ENCODE measurements at regions not wholly inside any gene's neighbourhood (a gene's known extent, or its start where the extent isn't known, plus 50 kb on each side); places are given as distances from the start of the nearest gene placed in this dataset.
"Not testable (repeated sequence)": the region's sequence is repeated elsewhere in the genome, so short reads cannot be mapped to it uniquely, and the experiment has no call there.

DNA sequence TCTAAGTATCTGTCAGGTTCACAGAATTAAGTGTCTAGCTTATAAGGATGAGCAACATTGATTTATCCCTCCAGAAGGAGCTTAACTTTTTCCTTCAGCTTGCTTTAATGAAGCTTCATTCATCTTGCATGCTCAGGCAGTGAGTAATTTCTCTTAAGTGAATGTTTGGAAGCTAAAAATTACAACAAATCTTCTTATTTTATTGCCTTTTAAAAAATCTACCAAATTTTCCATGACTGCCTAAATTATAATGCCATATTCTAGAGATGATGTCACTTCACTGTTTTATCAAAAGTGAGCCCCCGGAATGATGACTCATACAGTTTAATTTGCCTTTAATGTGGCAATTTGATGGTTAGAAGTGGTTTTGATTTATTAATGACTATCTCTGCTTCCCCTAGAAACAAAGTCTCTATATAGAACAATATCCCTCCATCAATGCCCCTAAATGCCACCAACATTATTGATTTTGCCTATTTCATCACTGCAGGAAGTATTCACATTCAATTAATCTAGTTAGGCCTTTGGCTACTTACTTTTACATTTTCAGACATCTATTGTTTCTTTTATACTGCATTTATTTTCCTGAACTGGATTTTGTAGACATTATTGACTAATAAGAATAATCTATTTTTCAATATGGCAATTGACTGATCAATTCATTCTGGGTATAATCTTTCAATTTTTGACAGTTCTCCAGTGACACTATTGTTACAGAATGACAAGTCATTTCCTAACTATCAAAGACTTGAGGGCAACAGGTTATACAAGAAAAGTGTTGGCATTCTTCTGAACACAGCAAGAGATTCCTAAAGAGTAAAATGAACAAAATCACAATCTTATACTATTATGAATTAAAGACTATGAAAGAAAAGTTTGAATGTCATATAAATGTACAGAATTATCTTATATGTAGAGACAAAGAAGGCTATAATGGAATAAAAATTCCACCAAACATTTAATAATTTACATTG lies 139.3 kb upstream of the ODAD2 start:
- no peak for DNase-seq (ENCODE audit: low read depth in 4 of 4, low spot score in 2 of 4)

DNA sequence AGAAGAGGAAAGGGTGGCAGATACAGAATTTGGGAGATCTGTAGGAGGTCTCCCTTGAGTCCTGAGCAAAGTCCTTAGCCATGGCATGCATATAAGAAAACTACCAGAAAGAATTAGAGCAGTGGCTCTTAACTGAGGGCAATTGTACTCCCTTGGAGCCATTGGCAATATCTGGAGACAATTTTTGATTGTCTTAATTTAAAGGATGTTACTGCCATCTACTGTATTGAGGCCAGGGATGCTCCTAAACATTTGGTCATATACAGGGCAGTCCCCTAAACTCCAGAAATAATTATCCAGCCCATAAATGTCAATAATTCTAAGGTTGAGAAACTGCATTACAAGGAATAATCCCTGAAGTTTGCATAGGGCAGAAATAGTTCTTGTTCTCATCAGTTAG lies 136.4 kb upstream of the ODAD2 start:
- DNase-seq (ENCODE audit: low read depth in 4 of 4, low spot score in 2 of 4), result no peak

DNA sequence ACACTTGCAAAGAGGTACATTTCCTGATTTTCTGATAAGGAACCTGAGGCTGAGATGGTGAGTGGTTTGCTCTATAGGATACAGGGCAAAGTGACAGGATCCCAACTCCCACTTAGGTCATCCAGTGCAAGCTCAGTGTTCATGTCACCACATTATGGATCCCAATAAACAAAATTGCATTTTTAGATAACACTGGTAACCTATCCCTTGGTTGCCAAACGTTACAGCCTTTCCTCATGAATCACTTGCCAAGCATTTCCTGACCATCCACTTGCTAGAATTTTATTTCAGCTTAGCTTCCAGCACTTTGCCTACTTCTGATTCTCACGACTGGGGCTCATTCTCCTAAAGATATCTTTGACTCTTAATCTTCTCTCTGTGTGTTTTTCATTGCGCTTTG lies 131.4 kb upstream of the ODAD2 start:
- no peak for DNase-seq (ENCODE audit: low read depth in 4 of 4, low spot score in 2 of 4)

DNA sequence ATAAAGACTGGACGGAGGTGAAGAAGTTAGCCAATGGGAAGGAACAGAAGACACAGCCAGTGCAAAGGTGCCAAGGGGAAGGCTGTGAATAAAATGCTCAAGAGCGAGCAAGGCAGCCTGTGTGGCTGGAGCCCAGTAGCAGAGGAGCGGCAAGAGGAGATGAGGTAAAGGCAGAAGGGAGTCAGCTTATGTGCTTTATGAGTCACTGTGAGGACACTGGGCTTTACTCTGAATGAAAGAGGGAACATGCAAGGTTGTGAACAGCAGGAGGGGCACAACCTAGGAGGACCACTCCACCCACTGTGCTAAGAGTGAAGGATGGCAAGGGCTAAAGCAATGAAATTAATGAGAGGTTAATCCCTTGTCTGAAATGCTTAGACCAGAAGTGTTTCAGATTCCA lies 129.0 kb upstream of the ODAD2 start:
- no peak for DNase-seq (ENCODE audit: low read depth in 4 of 4, low spot score in 2 of 4)

DNA sequence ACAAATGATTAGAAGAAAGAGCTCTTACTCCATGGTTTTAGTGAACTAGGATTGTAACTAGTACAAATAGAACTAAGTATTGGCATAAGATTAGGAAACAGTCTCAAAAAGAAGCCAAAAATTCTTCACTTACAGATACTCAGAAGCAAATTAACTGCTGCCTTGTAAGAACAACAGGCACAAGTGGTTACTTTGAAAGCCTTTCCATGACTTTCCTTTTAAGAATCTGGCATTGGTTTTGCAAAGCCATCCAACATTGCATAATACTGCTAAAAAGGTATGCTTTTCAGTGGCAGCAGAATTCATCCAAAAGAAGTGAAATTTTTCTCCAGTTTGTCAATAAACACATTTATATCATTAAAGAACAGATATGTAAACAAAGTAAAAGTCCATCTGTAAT lies 126.8 kb upstream of the ODAD2 start:
- no peak for DNase-seq (ENCODE audit: low read depth in 4 of 4, low spot score in 2 of 4)

DNA sequence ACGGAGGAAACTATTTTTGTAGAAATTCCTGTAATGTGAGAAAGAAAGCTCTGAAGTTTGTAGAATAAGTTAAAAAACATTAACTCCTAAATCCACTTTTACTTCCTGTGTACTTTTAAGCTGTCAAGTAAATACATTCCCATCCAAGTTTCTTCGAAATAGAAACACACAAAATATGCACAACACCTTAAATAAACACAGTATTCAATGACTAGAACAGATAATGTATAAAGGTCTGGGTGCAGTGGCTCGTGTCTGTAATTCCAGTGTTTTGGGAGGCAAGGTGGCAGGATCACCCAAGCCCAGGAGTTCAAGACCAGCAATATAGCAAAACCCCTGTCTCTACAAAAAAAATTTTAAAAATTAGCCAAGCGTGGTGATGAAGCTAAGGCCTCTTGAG lies 121.9 kb upstream of the ODAD2 start:
- no peak for DNase-seq (ENCODE audit: low read depth in 4 of 4, low spot score in 2 of 4)

DNA sequence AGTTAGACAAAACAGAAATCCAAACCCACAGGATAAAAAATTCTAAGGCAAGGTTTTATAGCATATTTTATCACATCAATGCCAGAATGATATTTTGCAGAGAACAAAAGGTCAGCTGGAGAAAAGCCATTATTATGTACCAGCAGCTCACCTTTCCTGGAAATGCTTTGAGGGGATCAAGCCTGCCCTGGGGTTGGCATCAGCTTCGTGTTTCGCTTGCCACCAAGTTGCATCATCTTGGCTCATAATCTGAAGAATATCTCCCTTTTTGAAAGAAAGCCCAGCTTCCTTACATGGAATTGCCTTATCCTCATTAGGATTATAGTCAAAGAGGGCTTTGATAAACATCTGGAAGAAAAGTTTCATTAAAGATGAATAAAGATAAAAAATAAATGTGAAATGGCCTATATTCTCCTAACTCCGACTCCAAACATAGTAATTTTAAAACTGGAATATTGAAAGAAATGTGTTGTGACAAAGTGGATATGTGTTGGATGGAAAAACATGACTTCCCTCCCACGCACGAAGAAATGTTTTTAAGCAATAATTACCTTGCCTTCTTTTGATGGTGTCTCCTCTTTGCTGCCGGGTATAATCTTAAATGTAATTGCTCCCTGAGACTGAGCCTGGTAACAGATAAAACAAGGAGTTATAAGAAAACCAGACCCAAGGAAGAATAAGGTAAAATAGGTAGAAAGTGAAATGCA lies 121.3 kb upstream of the ODAD2 start:
- DNase-seq (ENCODE audit: low read depth in 4 of 4, low spot score in 2 of 4), result no peak

DNA sequence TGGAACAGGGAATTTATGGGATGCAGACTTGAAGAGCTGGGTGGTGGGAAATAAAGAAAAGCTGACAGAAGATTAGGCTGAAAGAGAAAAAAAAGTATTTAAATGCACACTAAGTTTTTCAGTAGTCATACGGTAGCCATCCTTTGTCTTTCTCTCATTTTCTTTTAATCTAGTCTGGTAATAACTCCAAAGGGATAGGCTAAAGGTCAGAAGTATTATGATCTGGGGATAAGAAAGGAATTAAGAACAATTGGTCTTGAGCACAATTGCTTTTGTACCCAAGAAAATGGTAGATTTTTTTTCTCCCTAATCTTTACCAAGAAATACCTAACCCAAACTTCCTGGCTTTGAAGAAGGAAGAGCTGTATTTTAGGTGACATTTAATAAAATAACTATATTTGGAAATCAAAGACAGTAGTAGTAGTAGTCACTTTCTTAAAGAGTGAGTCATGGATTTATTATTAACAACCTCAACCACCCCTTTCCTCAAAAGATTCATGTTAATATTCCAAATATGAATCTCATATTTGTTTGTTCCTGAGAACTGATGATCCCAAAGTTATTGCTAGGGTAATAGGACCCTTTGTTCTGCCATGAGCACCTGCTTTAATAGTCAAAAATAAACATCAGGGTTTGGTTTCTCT lies 120.2 kb upstream of the ODAD2 start:
- no peak for DNase-seq (ENCODE audit: low read depth in 4 of 4, low spot score in 2 of 4)

DNA sequence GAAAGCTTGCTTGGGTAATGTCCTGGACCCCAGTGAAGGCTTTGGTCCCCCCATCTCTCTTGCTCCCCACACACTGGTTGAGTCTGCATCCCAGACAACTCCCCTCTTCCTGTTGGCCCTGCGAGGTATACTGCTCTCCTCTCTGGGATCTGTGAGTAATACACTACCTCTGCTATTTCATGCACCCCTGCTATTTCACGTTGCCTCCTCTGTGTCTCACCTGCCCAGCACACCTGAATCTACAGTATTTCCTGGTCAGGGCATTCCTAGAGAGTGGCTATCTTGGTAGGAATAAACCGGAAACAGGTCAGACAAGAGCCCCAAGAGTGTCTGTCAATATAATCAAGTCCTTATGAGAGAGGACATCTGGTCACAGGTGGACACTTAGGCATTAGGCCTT lies 114.3 kb upstream of the ODAD2 start:
- DNase-seq (ENCODE audit: low read depth in 4 of 4, low spot score in 2 of 4), result no peak

DNA sequence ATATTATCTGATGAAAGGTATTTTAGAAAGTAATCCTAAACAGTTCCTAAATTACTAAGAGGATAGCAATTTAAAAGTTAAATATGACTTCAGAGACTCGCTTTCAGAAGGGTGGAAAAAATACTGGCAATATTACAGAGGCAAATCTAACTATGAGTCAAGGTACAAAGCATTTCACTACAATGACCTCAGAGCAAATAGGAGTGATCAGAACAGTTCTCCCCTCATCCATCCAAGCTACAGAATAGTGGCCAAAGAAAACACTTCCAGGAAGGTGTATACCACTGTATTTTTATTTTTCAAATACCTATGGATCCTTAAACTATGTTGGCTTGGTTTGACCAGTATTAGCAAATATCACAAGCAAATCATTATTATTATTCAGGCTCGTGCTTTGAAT lies 112.8 kb upstream of the ODAD2 start:
- DNase-seq (ENCODE audit: low read depth in 4 of 4, low spot score in 2 of 4), result no peak

DNA sequence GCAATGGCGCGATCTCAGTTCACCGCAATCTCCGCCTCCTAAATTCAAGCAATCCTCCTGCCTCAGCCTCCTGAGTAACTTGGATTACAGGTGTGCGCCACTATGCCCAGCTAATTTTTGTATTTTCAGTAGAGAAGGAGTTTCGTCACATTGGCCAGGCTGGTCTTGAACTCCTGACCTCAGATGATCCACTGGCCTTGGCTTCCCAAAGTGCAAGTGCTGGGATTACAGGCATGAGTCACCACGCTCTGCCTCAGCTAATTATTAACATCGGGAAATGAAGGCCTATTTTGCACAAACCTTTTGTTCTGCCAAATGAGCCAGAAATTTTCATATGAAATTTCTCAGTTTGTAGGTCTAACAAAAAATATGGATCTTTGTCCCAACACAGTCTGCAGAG lies 106.7 kb upstream of the ODAD2 start:
- DNase-seq (ENCODE audit: low read depth in 4 of 4, low spot score in 2 of 4), result no peak

DNA sequence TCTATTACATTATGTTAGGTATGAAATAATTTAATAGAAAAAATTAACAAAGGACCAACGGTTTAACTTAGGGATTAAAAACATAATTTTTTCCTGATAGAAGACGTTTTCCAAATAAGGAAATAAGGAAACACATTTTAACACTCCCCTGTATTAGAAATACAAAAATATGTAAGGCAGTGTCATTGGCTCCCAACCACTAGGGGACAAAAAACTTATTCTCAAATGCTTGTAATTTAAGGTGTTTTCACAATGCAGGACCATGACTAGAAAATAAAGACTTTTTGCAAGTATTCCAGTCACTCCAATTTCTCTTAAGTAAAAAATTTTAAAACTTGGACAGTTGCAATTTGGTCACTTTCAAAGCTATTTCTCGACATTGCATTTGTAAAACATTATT lies 98.8 kb upstream of the ODAD2 start:
- no peak for DNase-seq (ENCODE audit: low read depth in 4 of 4, low spot score in 2 of 4)

DNA sequence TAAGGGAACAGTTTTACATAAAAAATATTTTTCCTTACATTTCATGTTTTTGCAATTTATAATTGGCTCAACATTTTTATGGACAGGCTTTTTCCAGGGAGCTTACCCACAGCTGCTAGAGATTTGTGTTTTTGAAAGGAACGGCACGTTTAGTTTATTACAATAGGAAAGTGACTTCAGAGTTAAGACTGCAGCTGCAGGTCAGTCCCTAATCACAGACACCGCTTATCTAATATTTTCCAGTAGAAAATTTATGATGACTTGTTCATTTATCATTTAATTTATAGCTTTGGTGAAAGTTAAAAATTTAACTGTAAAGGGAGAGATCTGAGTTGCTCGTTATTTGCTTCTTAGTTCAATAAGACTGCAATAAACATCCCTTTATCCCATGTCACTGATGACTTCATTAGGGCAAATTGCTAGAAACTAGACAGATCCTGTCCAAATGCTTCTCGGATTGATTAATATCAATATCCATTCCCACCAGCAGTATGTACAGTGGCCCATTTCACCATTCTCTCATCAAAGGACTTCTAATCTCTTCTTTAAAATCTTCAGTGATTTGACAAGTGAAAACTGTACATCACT lies 97.0 kb upstream of the ODAD2 start:
- DNase-seq (ENCODE audit: low read depth in 4 of 4, low spot score in 2 of 4), result no peak

DNA sequence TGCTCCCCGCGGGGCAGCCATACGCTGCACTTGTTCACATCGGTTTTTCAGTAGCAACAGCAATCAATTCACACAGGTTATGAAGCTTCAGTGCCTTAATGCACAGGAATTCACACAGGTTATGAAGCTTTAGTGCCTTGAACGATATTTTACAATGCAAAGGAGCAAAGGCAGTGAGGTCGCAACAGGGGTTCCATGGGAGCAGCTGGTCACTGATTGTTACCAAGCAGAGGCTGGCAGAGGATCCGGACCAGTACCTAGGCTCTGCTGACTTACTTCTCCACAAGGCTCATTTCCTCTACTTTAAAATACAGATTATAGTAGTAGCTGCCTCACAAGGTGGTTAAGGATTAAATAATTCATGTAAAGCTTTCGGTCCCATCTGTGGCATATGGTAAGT lies 95.2 kb upstream of the ODAD2 start:
- DNase-seq (ENCODE audit: low read depth in 4 of 4, low spot score in 2 of 4), result no peak

DNA sequence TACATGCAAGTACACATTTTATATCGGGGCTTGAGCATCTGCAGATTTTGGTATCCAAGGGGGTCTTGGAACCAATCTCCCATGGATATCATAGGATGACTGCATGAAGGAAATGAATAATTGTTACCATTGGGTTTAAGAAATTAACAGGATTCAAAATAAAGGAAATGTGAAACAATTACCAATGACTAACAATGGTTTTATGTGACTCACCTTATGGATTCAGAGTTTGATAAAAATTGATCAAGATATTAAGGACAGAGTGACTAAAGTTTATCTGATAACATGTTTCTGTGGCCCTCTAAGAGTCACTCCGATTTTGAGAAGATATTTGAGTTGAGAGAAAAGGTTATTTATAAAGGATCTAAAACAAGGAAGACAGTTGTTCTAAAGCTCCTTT lies 93.0 kb upstream of the ODAD2 start:
- no peak for DNase-seq (ENCODE audit: low read depth in 4 of 4, low spot score in 2 of 4)

DNA sequence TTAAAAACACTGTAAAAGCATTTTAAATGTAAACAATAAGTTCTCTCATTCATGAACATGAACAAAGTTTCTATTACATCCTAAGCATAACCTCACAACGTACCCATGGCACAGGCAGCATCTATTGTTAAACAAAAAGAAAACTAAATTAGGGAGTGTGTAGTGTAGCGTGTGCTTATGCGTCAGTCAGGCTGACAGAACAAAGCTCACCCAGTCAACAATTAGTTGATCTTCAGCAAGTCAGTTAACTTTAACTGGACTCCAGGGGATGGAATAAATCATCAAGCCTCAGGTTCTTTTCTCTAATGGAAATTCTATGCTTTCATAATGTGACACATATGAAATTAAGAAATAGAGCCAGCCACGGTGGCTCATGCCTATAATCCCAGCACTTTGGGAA lies 91.6 kb upstream of the ODAD2 start:
- DNase-seq (ENCODE audit: low read depth in 4 of 4, low spot score in 2 of 4), result no peak

DNA sequence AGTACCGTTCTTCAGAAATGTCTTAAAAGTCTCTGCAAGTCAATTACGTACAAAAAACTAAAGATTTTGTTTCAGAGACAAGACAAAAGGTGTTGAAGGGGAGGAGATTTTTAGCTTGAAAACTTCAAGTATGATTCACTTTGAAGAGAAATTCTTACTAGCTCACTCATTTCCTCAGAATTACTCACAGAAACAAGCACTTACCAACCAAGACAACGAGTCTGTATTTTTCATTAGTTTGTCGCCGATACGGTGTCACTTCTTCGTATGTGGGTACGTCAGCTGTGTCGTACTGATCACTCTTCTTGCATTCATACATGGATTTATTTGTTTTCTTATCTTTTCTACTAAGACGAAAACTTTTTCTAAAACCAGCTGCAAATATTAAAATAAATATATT lies 90.6 kb upstream of the ODAD2 start:
- no peak for DNase-seq (ENCODE audit: low read depth in 4 of 4, low spot score in 2 of 4)

DNA sequence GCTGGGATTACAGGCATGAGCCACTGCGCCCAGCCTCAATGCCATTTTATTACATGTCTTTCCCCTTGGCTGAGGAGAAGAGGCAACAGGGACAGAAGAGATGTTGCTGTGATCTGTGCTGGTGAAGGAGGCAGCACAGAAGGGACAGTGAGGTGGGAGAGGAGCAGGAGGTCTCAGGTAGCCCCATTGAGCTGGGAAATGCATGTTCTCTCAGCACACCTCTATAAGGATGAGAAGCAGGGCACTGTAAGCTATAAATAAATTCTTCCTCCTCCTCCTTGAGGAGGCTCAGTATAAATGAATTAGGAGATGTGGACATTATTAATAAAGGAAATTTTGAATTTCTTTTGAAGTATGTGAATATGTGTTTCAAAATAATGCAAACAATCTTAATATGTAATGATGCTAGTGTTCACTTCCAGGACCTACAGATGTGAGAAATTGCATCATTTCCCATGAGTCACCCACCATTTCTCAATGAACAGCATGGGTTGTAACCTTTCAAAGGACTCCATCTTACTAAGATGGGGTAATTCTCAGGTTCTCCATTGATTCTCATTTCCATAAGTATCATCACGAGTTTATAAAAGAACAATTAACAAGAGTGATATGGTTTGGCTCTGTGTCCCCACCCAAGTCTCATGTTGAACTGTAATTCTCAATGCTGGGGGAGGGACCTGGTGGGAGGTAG lies 88.9 kb upstream of the ODAD2 start:
- no peak for DNase-seq (ENCODE audit: low read depth in 4 of 4, low spot score in 2 of 4)

DNA sequence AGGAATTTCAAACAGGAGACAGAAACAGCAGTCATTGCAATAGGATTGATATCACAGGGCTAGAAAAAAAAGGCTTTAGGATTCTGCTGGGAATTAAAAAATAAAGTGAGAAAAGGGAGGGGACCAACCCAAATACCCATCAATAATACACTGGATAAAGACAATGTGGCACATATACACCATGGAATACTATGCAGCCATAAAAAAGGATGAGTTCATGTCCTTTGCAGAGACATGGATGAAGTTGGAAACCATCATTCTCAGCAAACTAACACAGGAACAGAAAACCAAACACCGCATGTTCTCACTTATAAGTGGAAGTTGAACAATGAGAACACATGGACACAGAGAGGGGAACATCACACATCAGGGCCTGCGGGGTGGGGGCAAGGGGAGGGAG lies 86.9 kb upstream of the ODAD2 start:
- DNase-seq (ENCODE audit: low read depth in 4 of 4, low spot score in 2 of 4), result not testable (repeated sequence)

DNA sequence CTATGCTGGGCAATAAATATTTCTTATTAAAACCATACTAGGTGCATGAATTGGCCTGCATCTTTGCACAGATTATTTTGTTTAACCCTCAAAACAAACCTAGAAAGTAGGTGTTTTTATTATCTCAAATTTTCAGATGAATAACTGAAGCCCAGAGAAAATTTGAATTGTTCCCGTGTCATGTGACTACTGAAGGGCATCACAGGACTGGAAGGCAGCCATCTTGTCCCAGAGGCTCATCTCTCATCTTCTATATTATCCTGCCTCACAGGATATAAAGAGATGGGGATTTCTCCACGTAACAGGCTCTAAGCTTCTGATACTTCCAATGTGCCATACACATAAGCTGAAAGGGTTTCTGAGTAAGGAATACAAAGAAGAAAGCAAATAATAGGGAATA lies 84.0 kb upstream of the ODAD2 start:
- no peak for DNase-seq (ENCODE audit: low read depth in 4 of 4, low spot score in 2 of 4)

DNA sequence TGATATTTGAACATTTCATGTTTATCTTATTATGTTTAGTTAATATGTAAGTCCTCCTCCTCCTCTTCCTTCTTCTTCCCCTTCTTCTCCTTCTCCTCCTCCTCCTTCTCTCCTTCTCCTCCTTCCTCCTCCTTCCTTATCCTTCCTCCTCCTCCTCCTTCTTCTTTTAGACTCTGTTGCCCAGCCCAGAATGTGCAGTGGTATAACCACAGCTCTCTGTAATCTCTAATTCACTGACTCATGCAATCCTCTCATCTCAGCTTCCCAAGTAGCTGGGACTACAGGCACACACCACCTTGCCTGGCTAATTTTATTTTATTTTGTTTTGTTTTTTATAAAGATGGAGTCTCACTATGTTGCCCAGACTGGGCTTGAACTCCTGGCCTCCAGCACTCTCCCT lies 83.4 kb upstream of the ODAD2 start:
- DNase-seq (ENCODE audit: low read depth in 4 of 4, low spot score in 2 of 4), result no peak
